Lower leg skin (tissue), 3 donors: ENCODE measurements at regions not wholly inside any gene's neighbourhood (a gene's known extent, or its start where the extent isn't known, plus 50 kb on each side); places are given as distances from the start of the nearest gene placed in this dataset.
"Not testable (repeated sequence)": the region's sequence is repeated elsewhere in the genome, so short reads cannot be mapped to it uniquely, and the experiment has no call there.

ENCODE experiments used
- POLR2A ChIP-seq, 2 donors: fragments of 450-650 bp; IDR thresholded peaks; one replicate each; pipeline ENCODE4 v1.6.1; 2016 to 2017; ENCODE audit warnings: antibody characterized with exemption in 2 of 2, mild to moderate bottlenecking in 1 of 2, moderate library complexity in 1 of 2
- TF ChIP-seq, protein P1 (sequence below), 3 donors: fragments of 450-650 bp; IDR thresholded peaks; one replicate each; pipeline ENCODE4 v1.5.1; 2016; ENCODE audit warnings: antibody characterized with exemption in 3 of 3, mild to moderate bottlenecking in 3 of 3, moderate library complexity in 2 of 3

DNA sequence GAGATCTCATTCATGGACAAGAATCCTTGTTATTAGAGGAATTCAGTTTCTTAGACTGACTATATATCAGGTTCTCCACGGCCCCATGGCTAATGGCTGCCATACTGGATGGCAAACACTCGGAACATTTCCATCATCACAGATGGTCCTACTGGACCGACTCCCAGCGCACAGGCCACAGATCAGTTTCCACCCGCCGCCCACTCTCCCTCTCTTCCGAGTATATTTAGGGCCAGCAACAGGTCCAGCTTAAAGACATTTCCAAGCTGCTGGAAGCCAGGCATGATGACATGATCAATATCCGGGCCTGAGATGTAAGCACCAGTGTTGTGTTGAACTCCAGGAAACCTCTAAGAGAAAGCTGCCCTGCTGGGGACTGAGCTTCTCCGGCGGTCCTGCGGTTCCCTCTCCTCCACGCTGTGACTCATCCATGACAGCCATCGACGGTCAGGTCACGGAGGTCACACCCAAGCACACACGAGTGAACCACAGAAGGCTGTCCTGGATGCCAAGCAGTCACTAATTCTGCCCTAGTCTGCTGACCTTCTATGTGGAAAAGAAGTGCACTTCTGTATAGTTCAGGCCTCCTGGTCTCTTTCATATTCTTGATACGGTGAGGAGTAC, 64.4 kb upstream of the LPCAT1 start:
- not testable (repeated sequence) for TF ChIP-seq POLR2A (IDR thresholded peaks at IDR 0.05)
- TF ChIP-seq, protein P1, sequence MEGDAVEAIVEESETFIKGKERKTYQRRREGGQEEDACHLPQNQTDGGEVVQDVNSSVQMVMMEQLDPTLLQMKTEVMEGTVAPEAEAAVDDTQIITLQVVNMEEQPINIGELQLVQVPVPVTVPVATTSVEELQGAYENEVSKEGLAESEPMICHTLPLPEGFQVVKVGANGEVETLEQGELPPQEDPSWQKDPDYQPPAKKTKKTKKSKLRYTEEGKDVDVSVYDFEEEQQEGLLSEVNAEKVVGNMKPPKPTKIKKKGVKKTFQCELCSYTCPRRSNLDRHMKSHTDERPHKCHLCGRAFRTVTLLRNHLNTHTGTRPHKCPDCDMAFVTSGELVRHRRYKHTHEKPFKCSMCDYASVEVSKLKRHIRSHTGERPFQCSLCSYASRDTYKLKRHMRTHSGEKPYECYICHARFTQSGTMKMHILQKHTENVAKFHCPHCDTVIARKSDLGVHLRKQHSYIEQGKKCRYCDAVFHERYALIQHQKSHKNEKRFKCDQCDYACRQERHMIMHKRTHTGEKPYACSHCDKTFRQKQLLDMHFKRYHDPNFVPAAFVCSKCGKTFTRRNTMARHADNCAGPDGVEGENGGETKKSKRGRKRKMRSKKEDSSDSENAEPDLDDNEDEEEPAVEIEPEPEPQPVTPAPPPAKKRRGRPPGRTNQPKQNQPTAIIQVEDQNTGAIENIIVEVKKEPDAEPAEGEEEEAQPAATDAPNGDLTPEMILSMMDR (IDR thresholded peaks at IDR 0.05): not testable (repeated sequence)
